ENCODE measurements at regions not wholly inside any gene's neighbourhood (a gene's known extent, or its start where the extent isn't known, plus 50 kb on each side); places are given as distances from the start of the nearest gene placed in this dataset.

DNA sequence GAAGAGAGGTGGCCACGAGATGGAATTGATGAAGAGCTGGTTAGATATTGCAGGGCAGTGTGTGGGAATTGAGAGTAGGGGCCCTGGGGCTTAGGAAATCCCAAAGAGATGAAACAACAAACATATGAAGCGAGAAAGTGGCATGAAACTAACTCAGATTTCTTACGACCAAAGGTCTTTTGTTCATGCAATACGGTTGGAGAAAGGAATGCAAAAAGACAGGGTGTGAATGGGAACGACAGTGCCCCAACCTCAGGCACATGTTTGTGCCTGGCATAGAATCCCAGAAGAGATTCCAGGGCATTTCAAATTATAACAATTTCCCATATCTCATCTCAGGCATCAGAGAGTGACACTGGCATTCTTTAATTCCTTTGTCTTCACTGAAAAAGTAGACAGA lies 199.2 kb downstream of the ACTL7B start:
- DNase-seq (ENCODE audit: low spot score) (no peak), ATAC-seq (ENCODE audit: low FRiP score) (no peak)
- no peak for TF ChIP-seq CTCF (IDR thresholded peaks at IDR 0.05)

DNA sequence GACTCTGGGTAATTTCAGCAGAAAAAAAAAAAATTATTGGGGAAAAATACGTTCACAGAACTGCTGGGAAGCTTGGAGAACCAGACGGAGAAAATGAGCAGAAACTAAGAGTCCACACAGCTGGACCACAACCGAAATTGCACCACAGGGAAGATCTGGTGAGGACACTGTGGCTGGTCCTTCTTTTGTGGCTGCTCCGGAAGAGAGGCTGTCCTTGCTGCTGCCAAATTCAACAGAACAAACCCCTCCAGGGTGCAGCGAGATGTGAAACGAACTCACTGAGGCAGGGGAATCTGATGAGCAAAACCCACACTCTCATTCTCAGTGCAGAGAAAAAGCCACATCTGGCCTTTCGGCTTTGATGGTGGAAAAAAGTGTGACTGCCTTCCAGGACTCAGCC lies 200.0 kb downstream of the ACTL7B start:
- no peak for TF ChIP-seq CTCF (IDR thresholded peaks at IDR 0.05)
- DNase-seq (ENCODE audit: low spot score) (no peak), ATAC-seq (ENCODE audit: low FRiP score) (no peak)

- DNase-seq (ENCODE audit: low spot score) (no peak), ATAC-seq (ENCODE audit: low FRiP score) (no peak)
- no peak for TF ChIP-seq CTCF (IDR thresholded peaks at IDR 0.05)
These were observed 201.2 kb downstream of the ACTL7B start for GRCh38 chr9:108654566-108654965.

GRCh38 chr9:108652851-108653250 lies 202.9 kb downstream of the ACTL7B start:
- no peak for DNase-seq (ENCODE audit: low spot score)
- ATAC-seq (ENCODE audit: low FRiP score), result no peak
- no peak for TF ChIP-seq CTCF (IDR thresholded peaks at IDR 0.05)

DNA sequence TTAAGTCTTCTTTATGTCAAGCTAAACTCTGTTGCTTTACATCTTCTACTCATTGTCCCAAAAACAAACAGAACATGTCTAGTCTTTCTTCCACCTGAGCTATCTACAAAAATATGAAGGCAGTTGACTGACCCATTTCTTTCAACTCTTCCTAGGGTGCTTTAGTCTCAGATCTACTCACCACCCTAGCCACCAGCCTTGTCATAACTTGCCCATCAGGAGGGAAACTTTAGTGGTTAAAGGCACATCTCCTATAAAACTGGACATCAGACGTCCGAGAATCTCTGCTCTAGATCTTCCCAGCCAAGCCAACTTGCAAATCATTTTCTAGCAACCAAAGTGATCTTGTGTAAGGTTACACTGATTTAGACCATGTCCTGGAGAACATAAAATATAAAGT lies 205.0 kb downstream of the ACTL7B start:
- no peak for ATAC-seq (ENCODE audit: low FRiP score)
- no peak for TF ChIP-seq CTCF (IDR thresholded peaks at IDR 0.05)
- DNase-seq (ENCODE audit: low spot score), result no peak

- ATAC-seq (ENCODE audit: low FRiP score) (no peak), DNase-seq (ENCODE audit: low spot score) (no peak)
- TF ChIP-seq CTCF (IDR thresholded peaks at IDR 0.05), result no peak
These were observed 210.3 kb downstream of the ACTL7B start for GRCh38 chr9:108645520-108645919.

- TF ChIP-seq CTCF (IDR thresholded peaks at IDR 0.05), result no peak
- no peak for DNase-seq (ENCODE audit: low spot score)
- no peak for ATAC-seq (ENCODE audit: low FRiP score)
These were observed 211.9 kb downstream of the ACTL7B start for GRCh38 chr9:108643731-108644510.
